ENCODE measurements at regions not wholly inside any gene's neighbourhood (a gene's known extent, or its start where the extent isn't known, plus 50 kb on each side); places are given as distances from the start of the nearest gene placed in this dataset.
"Not testable (repeated sequence)": the region's sequence is repeated elsewhere in the genome, so short reads cannot be mapped to it uniquely, and the experiment has no call there.

DNA sequence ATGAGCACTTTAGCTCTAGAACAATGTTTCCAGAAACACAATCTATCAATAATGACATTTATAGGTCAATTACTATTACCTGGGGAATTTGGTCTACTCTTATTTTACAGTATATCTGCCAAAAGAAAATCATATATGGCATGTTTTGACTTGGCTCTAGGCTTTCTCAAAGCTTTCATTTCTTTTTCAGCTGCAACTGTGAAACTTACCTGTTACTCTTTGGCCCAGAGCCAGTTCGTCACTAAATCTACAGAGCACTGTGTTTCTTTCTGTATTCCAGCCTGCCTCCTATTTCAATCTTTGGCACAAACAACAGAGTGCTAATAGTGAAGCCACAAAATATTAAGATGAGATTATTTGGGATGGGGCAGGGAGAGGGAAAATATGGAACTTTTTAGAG lies 76.0 kb downstream of the P2RY1 start:
- H3K9me3 ChIP-seq (ENCODE audit: low read depth, low read length), result no peaks in the 10 kb centered on the region
- no peak for DNase-seq (ENCODE audit: insufficient read length, low spot score, missing footprints)
- H3K36me3 ChIP-seq (ENCODE audit: insufficient read depth, low read length), result no peaks in the 10 kb centered on the region
- H3K4me1 ChIP-seq (ENCODE audit: insufficient read depth, low read length), result peaks cover 2% of the 10 kb centered on the region
- H3K79me2 ChIP-seq (ENCODE audit: insufficient read depth, low read length), result no peaks in the 10 kb centered on the region
- no peak overlapping the region for H3K4me2 ChIP-seq (ENCODE audit: insufficient read depth, low read length)
- TF ChIP-seq, protein P1, sequence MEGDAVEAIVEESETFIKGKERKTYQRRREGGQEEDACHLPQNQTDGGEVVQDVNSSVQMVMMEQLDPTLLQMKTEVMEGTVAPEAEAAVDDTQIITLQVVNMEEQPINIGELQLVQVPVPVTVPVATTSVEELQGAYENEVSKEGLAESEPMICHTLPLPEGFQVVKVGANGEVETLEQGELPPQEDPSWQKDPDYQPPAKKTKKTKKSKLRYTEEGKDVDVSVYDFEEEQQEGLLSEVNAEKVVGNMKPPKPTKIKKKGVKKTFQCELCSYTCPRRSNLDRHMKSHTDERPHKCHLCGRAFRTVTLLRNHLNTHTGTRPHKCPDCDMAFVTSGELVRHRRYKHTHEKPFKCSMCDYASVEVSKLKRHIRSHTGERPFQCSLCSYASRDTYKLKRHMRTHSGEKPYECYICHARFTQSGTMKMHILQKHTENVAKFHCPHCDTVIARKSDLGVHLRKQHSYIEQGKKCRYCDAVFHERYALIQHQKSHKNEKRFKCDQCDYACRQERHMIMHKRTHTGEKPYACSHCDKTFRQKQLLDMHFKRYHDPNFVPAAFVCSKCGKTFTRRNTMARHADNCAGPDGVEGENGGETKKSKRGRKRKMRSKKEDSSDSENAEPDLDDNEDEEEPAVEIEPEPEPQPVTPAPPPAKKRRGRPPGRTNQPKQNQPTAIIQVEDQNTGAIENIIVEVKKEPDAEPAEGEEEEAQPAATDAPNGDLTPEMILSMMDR (IDR thresholded peaks at IDR 0.05; ENCODE audit: extremely low read depth, low read depth, low read length), result no peak
- H3K27me3 ChIP-seq (ENCODE audit: insufficient read depth, low read length), result no peaks in the 10 kb centered on the region
- no peak overlapping the region for H2AFZ ChIP-seq (ENCODE audit: low read length)
- no peak overlapping the region for H3K4me3 ChIP-seq (ENCODE audit: insufficient read depth, low read length)
- no peak overlapping the region for H3K27ac ChIP-seq (ENCODE audit: low read depth, low read length)
- no peaks in the 10 kb centered on the region for H4K20me1 ChIP-seq (ENCODE audit: insufficient read depth, low read length)

DNA sequence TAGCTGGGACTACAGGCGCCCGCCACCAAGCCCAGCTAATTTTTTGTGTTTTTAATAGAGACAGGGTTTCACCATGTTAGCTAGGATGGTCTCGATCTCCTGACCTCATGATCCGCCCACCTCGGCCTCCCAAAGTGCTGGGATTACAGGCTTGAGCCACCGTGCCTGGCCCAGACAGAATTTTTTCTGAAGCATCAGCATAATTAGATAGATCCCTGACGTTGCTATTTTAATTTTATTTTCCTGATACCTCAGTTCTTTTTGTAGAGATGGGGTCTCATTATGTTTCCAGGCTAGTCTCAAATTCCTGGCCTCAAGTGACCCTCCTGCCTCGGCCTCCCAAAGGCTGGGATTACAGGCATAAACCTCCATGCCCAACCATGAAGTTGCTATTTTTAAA lies 79.8 kb downstream of the P2RY1 start:
- not testable (repeated sequence) for H3K27ac ChIP-seq (ENCODE audit: low read depth, low read length); H3K4me3 ChIP-seq (ENCODE audit: insufficient read depth, low read length); H4K20me1 ChIP-seq (ENCODE audit: insufficient read depth, low read length); H3K79me2 ChIP-seq (ENCODE audit: insufficient read depth, low read length); DNase-seq (ENCODE audit: insufficient read length, low spot score, missing footprints); H2AFZ ChIP-seq (ENCODE audit: low read length); H3K36me3 ChIP-seq (ENCODE audit: insufficient read depth, low read length); H3K4me1 ChIP-seq (ENCODE audit: insufficient read depth, low read length); H3K4me2 ChIP-seq (ENCODE audit: insufficient read depth, low read length); H3K9me3 ChIP-seq (ENCODE audit: low read depth, low read length); H3K27me3 ChIP-seq (ENCODE audit: insufficient read depth, low read length)

DNA sequence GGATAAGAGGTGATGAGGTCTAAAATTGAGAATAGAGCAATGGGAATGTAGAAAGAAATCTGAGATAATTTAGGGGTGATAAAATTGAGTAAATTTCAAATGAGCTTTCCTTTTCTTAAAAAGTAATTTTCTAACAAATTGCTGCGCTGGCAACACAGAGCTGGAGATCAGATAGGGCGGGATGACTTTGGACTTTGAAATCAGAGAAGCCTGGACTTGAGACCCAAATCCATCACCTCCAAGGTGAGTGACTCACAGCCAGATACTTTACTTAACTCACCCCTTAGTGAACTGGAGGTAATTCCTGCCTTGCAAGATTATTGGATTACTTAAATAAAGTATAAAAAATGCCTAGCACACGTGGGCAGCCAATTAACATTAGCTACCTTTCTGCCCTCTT lies 80.8 kb downstream of the P2RY1 start:
- no peaks in the 10 kb centered on the region for H4K20me1 ChIP-seq (ENCODE audit: insufficient read depth, low read length)
- no peak overlapping the region for H3K4me2 ChIP-seq (ENCODE audit: insufficient read depth, low read length)
- no peak for DNase-seq (ENCODE audit: insufficient read length, low spot score, missing footprints)
- H3K4me1 ChIP-seq (ENCODE audit: insufficient read depth, low read length), result no peaks in the 10 kb centered on the region
- H2AFZ ChIP-seq (ENCODE audit: low read length), result no peak overlapping the region
- H3K27me3 ChIP-seq (ENCODE audit: insufficient read depth, low read length), result no peaks in the 10 kb centered on the region
- H3K4me3 ChIP-seq (ENCODE audit: insufficient read depth, low read length), result no peak overlapping the region
- H3K79me2 ChIP-seq (ENCODE audit: insufficient read depth, low read length), result no peaks in the 10 kb centered on the region
- no peaks in the 10 kb centered on the region for H3K36me3 ChIP-seq (ENCODE audit: insufficient read depth, low read length)
- no peaks in the 10 kb centered on the region for H3K9me3 ChIP-seq (ENCODE audit: low read depth, low read length)
- TF ChIP-seq, protein P1 (IDR thresholded peaks at IDR 0.05; ENCODE audit: extremely low read depth, low read depth, low read length), result no peak
- no peak overlapping the region for H3K27ac ChIP-seq (ENCODE audit: low read depth, low read length)

DNA sequence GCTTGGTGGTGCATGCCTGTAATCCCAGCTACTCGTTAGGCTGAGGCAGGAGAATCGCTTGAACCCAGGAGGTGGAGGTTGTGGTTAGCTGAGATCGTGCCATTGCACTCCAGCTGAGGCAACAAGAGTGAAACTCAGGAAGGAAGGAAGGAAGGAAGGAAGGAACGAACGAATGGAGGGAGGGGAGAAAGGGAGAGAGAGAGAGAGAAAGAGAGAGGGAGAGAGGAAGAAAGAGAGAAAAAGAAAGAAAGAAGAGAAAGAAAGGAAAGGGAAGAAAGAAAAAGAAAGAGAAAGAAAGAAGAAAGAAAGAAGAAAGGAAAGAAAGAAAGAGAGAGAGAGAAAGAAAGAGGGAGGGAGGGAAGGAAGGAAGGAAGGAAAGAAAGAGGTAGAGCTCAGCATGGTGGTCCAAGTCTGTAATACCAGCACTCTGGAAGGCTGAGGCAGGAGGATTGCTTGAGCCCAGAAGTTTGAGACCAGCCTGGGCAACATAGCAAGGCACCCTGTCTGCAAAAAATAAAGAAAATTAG lies 81.9 kb downstream of the P2RY1 start:
- no peaks in the 10 kb centered on the region for H4K20me1 ChIP-seq (ENCODE audit: insufficient read depth, low read length)
- H3K4me1 ChIP-seq (ENCODE audit: insufficient read depth, low read length), result no peaks in the 10 kb centered on the region
- no peak overlapping the region for H2AFZ ChIP-seq (ENCODE audit: low read length)
- TF ChIP-seq, protein P1 (IDR thresholded peaks at IDR 0.05; ENCODE audit: extremely low read depth, low read depth, low read length), result no peak
- DNase-seq (ENCODE audit: insufficient read length, low spot score, missing footprints), result no peak
- no peaks in the 10 kb centered on the region for H3K36me3 ChIP-seq (ENCODE audit: insufficient read depth, low read length)
- H3K79me2 ChIP-seq (ENCODE audit: insufficient read depth, low read length), result no peaks in the 10 kb centered on the region
- H3K27ac ChIP-seq (ENCODE audit: low read depth, low read length), result no peak overlapping the region
- H3K27me3 ChIP-seq (ENCODE audit: insufficient read depth, low read length), result no peaks in the 10 kb centered on the region
- no peaks in the 10 kb centered on the region for H3K9me3 ChIP-seq (ENCODE audit: low read depth, low read length)
- no peak overlapping the region for H3K4me3 ChIP-seq (ENCODE audit: insufficient read depth, low read length)
- H3K4me2 ChIP-seq (ENCODE audit: insufficient read depth, low read length), result no peak overlapping the region
